ENCODE measurements at regions not wholly inside any gene's neighbourhood (a gene's known extent, or its start where the extent isn't known, plus 50 kb on each side); places are given as distances from the start of the nearest gene placed in this dataset.
A peak's percentile ranks its signal among the peaks of the same experiment; 100 is the strongest.

GRCh38 chr5:124664287-124664686 lies 82.2 kb downstream of the ZNF608 start:
- no peak for DNase-seq (ENCODE audit: low spot score)

DNA sequence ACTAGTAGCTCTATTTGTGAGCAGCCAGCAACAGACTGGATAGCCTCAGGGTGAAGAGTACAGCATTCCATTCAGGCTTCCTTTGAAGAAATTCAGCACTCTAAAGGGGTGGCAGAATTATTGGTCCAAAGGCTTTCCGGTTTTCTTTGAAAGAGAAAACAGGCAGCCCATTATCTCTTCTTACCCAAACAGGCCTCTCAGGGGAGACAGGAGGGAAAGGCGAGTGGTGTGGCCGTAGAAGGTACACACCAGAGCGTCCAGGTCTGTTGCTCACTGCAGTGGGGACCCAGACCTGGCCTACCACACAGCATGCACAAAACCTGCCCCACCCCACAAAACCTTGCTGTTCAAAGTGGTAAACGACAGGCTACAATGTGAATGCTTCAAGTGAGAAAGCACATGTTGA lies 83.3 kb downstream of the ZNF608 start:
- DNase-seq (ENCODE audit: low spot score) = peak; percentile 80

DNA sequence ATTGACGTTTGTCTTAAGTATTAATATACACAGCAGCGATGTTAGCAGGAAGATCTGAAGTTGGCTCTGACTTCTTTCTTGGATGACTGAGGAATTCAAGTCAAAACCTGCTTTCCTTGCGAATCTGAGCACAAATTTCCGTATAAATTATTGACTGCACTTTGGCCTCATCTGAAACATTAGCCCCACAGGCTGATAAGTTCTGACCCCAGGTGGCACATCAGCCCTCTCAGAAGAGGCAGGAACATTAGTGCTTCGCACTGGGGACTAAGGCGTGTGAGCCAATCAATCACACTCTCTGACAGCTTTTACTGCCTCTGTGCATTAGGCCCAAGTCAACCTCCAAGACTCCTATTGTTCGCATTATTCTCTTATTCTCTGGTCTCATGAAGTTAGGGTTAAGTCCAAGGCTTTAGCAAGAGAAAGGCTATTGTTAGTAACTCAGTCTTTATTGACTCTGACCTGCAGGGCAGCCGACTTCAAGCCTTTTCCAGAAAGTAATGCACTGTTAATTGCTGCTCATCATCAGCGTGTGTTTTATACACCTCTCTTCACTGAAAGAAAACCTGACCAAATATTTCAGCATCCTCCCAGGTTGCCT lies 84.2 kb downstream of the ZNF608 start:
- peak; percentile 84 for DNase-seq (ENCODE audit: low spot score)

DNA sequence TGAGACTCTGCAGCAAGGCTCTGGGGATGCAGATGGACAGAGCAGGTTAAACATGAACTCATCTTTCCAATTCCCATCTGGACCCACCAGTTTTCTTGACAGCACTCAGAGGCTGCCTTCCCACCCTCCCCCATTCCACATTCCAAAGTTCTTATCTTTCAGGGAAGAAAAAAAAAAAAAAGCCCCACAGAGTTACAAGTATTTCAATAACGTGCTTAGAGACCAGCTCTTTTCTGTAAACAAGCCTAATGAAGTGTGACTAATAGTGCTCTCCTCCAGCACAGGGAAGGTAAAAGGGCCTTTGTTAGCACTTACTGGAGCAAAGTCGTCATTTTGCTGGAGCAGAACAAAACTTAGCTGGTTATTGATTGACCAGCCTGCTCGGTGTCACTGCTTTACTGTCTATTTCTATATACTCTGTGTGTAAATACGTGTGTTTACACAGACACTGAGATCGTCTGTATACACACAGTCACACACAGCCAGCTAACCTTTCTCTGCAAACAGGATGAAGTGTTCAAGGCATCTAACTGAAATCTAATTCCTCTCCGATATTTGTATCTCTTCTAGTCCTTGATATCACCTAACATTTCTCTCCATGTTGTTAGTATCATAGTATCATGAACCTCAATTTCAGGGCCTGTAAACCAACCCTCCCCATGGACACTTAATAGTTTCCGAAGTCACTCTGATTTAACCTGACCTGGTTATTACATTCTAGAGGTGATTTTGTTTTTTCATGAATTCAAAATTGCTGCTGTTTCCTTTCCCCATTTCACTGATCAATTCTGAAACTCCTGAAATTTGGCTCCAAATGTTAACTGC lies 84.9 kb downstream of the ZNF608 start:
- peak; percentile 98 for DNase-seq (ENCODE audit: low spot score)

- peak; percentile 57 for DNase-seq (ENCODE audit: low spot score)
These were observed 86.0 kb downstream of the ZNF608 start for GRCh38 chr5:124660229-124661093.

- DNase-seq (ENCODE audit: low spot score) = no peak
These were observed 86.6 kb downstream of the ZNF608 start for GRCh38 chr5:124659798-124660197.

DNA sequence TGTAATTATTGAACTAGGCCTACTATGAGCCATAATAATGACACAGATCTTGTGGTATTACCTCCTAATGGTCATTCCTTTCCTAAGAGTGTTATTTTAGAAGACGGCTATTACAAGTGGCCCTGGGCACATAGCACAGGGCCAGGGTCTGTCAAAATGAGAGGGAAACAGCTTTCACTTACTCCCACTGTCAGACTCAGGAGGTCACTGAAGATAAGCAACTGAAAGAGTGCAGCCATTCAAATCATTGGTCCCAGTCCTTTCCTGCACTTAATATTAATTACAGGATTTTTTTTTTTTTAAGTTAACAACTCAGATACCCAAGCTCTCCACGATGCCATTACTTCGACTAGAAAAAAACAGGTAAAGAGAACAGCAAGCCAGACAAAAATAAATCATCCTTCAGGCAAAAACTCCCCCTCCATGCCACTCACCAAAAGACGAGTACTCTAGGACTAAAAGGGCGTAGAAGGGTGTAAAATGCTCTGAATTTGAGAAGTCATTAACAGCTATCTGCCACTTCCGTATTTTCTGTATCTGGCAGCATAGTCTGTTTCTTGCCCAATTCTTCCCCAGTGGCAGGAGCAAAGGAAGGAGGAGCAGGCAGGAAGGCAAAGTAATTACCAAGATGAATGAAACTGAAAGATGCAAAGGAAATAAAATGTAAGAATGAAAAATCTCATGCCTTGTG lies 87.4 kb downstream of the ZNF608 start:
- no peak for DNase-seq (ENCODE audit: low spot score)

DNA sequence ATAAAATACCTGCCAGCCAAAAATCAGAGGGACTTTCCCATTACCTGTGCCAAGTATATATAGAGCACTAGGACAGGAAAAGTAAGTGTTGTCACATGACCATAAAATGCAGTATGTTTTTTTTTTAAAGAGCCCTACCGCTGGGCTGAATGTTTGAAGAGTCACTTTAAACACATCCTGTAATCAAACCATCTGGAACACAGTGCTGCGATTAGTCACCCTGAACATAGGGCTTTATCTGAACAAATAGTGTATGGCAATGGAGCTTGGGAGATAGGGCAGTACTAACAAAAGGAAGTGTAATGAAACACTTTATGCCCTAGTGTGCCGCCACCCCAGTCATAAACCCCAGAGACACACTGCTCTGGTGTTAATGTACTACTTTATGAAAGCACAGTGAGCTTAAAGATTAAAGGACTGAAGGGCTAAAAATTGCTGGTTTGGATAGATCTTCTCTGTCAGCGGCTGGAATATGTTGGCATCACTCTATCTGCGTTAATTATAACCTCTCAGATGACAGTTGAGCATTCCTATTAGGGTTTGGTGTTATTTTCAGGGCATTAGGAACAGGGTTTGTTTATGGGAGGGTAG lies 90.4 kb downstream of the ZNF608 start:
- peak; percentile 99 for DNase-seq (ENCODE audit: low spot score)

DNA sequence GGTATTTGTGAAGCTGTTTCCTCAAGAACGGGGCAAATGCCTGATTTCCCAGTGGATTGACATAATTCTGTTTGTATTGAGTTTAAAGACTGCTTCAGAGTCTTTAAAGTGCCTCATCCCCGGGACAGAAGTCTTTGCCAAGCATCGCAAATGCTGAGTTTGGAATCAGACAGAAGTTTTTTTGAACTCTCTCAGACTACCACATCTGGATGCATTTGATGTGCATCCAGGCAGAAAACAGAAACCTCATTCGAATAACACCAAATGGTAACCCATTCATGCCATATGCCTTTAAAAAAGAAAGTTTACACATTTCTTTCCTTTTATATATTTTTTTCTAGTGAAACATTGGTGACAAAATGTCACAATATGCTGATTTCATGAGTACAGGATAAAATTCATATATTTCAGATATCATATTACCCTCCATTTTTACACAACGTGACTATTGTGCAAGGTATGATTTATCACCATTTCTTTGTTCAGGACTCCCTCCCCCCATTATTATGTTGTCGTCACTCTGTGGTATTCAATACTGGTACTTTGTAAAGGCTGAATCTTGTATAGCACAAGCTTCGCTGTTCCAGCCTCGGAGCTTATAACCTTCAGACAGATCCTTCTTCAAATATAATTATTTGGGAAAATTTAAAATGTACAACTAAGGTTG lies 91.1 kb downstream of the ZNF608 start:
- DNase-seq (ENCODE audit: low spot score) = peak; percentile 82

- DNase-seq (ENCODE audit: low spot score) = no peak
These were observed 92.0 kb downstream of the ZNF608 start for GRCh38 chr5:124654418-124654817.

- no peak for DNase-seq (ENCODE audit: low spot score)
These were observed 92.8 kb downstream of the ZNF608 start for GRCh38 chr5:124653666-124654065.

DNA sequence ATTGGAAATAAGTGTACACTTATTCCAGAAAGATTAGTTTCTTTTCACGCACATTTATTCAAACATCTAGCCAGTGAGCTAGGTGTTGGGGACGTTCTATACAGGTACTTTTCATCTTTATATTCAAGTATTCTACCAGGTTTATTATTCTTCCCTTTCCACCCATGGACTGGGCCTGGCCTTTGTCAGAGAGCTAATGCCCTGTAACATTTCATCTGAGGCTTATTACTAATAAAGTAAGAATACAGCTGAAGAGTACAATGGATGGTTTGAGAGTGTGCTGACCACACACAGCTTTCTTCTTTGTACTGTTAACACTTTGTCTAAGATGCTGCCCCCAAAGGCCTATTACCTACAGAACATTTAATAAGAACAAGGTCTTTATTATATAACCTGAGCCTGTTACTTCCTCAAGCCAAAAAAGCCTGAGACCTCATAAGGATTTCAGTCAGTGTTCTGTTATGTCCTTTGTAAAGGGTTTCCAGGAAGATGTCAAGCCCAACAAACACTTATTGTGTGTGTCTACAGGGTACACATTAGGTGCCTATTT lies 93.5 kb downstream of the ZNF608 start:
- peak; percentile 64 for DNase-seq (ENCODE audit: low spot score)

- no peak for DNase-seq (ENCODE audit: low spot score)
These were observed 94.0 kb downstream of the ZNF608 start for GRCh38 chr5:124652514-124652819.

GRCh38 chr5:124651663-124652513 lies 94.6 kb downstream of the ZNF608 start:
- DNase-seq (ENCODE audit: low spot score) = peak; percentile 86

- DNase-seq (ENCODE audit: low spot score) = no peak
These were observed 95.3 kb downstream of the ZNF608 start for GRCh38 chr5:124650951-124651662.

GRCh38 chr5:124650147-124650561 lies 96.3 kb downstream of the ZNF608 start:
- DNase-seq (ENCODE audit: low spot score) = no peak

DNA sequence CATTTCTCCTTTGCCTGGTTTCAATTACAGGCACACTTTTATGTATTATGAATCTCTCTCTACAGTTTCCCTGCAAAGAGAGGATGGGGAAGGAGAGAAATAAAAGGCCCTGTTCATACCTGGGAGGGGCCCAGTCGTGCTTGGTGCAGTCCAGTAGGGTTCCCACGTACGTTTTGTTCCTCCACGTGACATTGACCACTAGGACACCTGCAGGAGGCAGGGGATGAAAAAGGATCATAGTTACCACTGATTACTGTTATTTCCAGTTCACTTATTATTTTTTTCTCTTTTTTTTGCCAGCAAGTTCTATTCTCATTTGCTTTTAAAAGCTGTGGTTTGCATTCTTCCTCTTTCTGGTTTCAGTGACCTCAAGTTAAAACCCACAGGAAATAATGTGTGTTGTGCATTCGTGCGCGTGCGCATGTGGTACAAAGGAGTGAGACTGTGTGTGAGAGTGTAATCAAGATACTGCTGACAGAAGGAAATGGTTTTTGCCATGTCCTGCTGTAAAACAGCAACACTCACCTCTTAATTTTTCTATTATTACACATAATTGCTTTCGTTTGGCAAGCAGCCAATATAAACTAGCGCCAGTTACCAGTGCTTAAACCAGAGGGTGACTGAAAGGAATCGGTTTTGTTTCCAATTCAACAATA lies 96.8 kb downstream of the ZNF608 start:
- DNase-seq (ENCODE audit: low spot score) = peak; percentile 92

DNA sequence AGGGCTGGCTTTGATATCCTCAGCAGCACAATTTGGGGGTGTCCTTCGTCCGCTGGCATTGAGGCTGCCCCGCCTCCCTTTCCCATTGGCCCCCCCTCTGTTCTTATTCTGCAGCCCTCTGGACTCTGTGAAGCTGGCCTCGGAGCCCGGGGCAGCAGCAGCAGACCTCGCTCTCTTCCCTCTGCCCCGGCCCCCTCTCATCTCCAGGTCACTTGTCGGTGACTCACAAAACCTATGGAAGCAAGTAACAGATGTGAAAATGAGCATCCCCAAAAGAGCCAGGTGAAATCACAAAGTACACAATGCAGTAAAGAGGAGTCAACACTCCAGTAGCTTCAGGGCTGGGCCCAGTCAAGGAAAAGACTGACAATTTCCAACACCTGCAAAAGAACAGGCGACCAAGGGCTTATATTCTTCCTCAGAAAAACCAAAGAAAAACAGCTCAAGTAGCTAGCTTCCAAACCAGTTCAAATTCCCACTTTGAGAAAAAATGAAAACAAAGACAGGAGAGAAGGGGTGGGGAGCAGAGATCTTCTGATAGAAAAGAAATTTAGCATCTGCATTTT lies 97.5 kb downstream of the ZNF608 start:
- no peak for DNase-seq (ENCODE audit: low spot score)

- DNase-seq (ENCODE audit: low spot score) = no peak
These were observed 99.1 kb downstream of the ZNF608 start for GRCh38 chr5:124647352-124647751.

Data from SW480 (cell line).